ENCODE measurements at regions not wholly inside any gene's neighbourhood (a gene's known extent, or its start where the extent isn't known, plus 50 kb on each side); places are given as distances from the start of the nearest gene placed in this dataset.

DNA sequence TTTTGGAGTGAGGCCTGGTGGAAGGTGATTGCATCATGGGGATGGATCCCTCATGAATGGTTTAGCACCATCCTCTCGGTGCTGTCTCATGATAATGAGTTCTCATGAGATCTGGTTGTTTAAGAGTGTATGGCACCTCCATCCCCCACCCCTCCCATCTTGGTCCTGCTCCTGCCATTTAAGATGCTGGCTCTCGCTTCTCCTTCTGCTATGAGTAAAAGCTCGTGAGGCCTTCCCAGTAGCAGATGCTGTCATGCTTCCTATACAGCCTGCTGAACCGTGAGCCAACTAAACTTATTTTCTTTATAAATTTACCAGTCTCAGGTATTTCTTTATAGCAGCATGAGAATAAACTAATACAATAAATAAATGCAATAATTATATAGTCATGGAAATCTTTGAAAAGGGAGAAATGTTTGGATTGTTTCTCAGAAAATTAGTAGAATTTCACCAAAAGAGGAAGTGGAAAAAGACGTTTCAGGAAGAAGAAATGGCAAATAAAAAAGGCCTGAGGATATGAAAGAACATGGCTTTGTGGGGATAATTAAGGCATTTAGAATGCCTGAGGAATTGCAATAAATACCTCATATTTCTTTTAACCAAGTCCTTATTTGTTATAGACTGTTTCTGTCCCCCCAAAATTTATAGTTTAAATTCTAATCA is 451.2 kb upstream of the ADGRL4 start:
- Histone ChIP-seq H3K18ac (ENCODE audit: extremely low read depth, low read length) (no peak overlapping the region), H3K4me3 (ENCODE audit: extremely low read depth in 1 of 4, insufficient read depth in 2 of 4, low read depth in 3 of 4, low read length in 4 of 4) (no peak overlapping the region), H3K27me3 (replicated peaks in 1 of 4; ENCODE audit: control insufficient read depth in 3 of 4, extremely low read depth in 1 of 4, insufficient read depth in 3 of 4, low read length in 3 of 4) (no peaks in the 10 kb centered on the region), H2BK120ac (replicated peaks; ENCODE audit: low read depth, low read length) (no peak overlapping the region), H3K27ac (ENCODE audit: low read depth, low read length) (no peak overlapping the region), H3K56ac (replicated peaks; ENCODE audit: insufficient read length, low read depth, low read length) (no peak overlapping the region), H3K36me3 (ENCODE audit: control insufficient read depth in 2 of 4, insufficient read depth in 4 of 4, low read length in 3 of 4) (no peaks in the 10 kb centered on the region), H4K8ac (ENCODE audit: extremely low read depth, insufficient read depth, low read length) (no peak overlapping the region), H4K91ac (replicated peaks; ENCODE audit: insufficient read length, low read length) (no peak overlapping the region), H3K9me3 (ENCODE audit: insufficient read depth in 2 of 2, low read depth in 1 of 2, low read length in 1 of 2) (no peaks in the 10 kb centered on the region), H2BK12ac (ENCODE audit: low read depth, low read length) (no peak overlapping the region), H3K4me2 (ENCODE audit: insufficient read depth in 1 of 2, low read depth in 2 of 2, low read length in 2 of 2) (no peak overlapping the region), H3K23ac (ENCODE audit: insufficient read length) (no peak overlapping the region), H3K4me1 (replicated peaks in 1 of 4; ENCODE audit: control insufficient read depth in 3 of 4, insufficient read depth in 4 of 4, low read length in 3 of 4) (no peaks in the 10 kb centered on the region), H3K79me1 (ENCODE audit: low read depth, low read length) (no peaks in the 10 kb centered on the region), H3K4ac (replicated peaks; ENCODE audit: insufficient read length, low read depth, low read length) (no peak overlapping the region), H3K9ac (replicated peaks in 1 of 4; ENCODE audit: extremely low read depth in 1 of 4, low read depth in 3 of 4, low read length in 3 of 4) (no peak overlapping the region), H3K23me2 (ENCODE audit: low read depth, low read length) (no peaks in the 10 kb centered on the region), H2AFZ (ENCODE audit: low read length) (no peak overlapping the region), H2BK20ac (ENCODE audit: low read length) (no peak overlapping the region), H4K5ac (ENCODE audit: insufficient read length, low read depth, low read length) (no peak overlapping the region), H2BK15ac (ENCODE audit: low read length) (no peak overlapping the region), H2AK5ac (ENCODE audit: low read depth, low read length) (no peak overlapping the region), H2BK5ac (ENCODE audit: low read depth, low read length) (no peak overlapping the region), H3K14ac (ENCODE audit: insufficient read length) (no peak overlapping the region), H3K79me2 (ENCODE audit: control insufficient read depth in 1 of 2, insufficient read depth in 2 of 2, low read length in 2 of 2) (no peaks in the 10 kb centered on the region), H4K20me1 (replicated peaks in 1 of 2; ENCODE audit: control insufficient read depth in 1 of 2, insufficient read depth in 2 of 2, low read length in 2 of 2) (no peaks in the 10 kb centered on the region)
- 89% methylated on average over 5 of the region's 5 CpGs; no CpG with 5 or more reads in 1 of the 2 experiments for WGBS, 2 experiments (ENCODE audit: extremely low coverage in 1 of 2, insufficient coverage in 1 of 2, insufficient read length in 1 of 2, insufficient replicate concordance in 2 of 2, low coverage in 1 of 2, low lambda C conversion rate in 2 of 2, missing lambda C conversion rate in 1 of 2)
- CTCF ChIA-PET (ENCODE audit: partially characterized antibody), result no interaction called here
- POLR2A ChIA-PET (ENCODE audit: partially characterized antibody), result no interaction called here
- FAIRE-seq (no peak), DNase-seq (ENCODE audit: low read depth in 1 of 2, low spot score in 2 of 2) (no peak)
- TF ChIP-seq GABPA (IDR thresholded peaks at IDR 0.05; ENCODE audit: borderline replicate concordance, insufficient read depth, low read length) (no peak), CTBP2 (IDR thresholded peaks at IDR 0.05; ENCODE audit: borderline replicate concordance, insufficient read depth, insufficient read length, low read length) (no peak), KDM1A (IDR thresholded peaks at IDR 0.05; ENCODE audit: borderline replicate concordance, low read length) (no peak), TAF7 (optimal IDR thresholded peaks at IDR 0.05; ENCODE audit: borderline replicate concordance, low read depth, low read length) (no peak), RAD21 (IDR thresholded peaks at IDR 0.05 in 1 of 2, conservative IDR thresholded peaks at IDR 0.05 in 1 of 2; ENCODE audit: low read depth in 2 of 2, low read length in 2 of 2) (no peak), HDAC6 (IDR thresholded peaks at IDR 0.05; ENCODE audit: low read depth, low read length) (no peak), BRCA1 (IDR thresholded peaks at IDR 0.05; ENCODE audit: low read depth, low read length) (no peak), RNF2 (IDR thresholded peaks at IDR 0.05; ENCODE audit: borderline replicate concordance, low read depth, low read length, missing control alignments, poor library complexity, severe bottlenecking) (no peak), JUND (IDR thresholded peaks at IDR 0.05; ENCODE audit: low read length) (no peak), SIX5 (IDR thresholded peaks at IDR 0.05; ENCODE audit: low read depth, low read length) (no peak), BCL11A (IDR thresholded peaks at IDR 0.05; ENCODE audit: low read depth in 2 of 2, low read length in 2 of 2) (no peak), RBBP5 (IDR thresholded peaks at IDR 0.05; ENCODE audit: borderline replicate concordance, low read depth, low read length) (no peak)
- TF ChIP-seq, protein P1, sequence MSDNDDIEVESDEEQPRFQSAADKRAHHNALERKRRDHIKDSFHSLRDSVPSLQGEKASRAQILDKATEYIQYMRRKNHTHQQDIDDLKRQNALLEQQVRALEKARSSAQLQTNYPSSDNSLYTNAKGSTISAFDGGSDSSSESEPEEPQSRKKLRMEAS (IDR thresholded peaks at IDR 0.05), result no peak

Data from H1 (cell line).